Stimulated activated memory B cell treated with anti-CD40 and anti-IgM and Interleukin-4, amounts not matched to agents 10 μg/mL and 1 μg/mL and 100 μg/mL, for 72 hours (primary cell): ENCODE measurements at regions not wholly inside any gene's neighbourhood (a gene's known extent, or its start where the extent isn't known, plus 50 kb on each side); places are given as distances from the start of the nearest gene placed in this dataset.
A peak's percentile ranks its signal among the peaks of the same experiment; 100 is the strongest.

ENCODE experiments used
- ATAC-seq: fragments of 150-1000 bp; cut with Tn5 transposase; 2 replicates; pipeline ENCODE4 v1.10.0; 2021
- H3K27ac Mint-ChIP-seq: one replicate; pipeline ENCODE4 v1.8.0; 2022; ENCODE audit warnings: mild to moderate bottlenecking, mixed read lengths
- H3K27me3 Mint-ChIP-seq: one replicate; pipeline ENCODE4 v1.8.0; 2022; ENCODE audit warnings: mixed read lengths
- H3K36me3 Mint-ChIP-seq: one replicate; pipeline ENCODE4 v1.8.0; 2022; ENCODE audit warnings: mixed read lengths
- H3K4me1 Mint-ChIP-seq: one replicate; pipeline ENCODE4 v1.8.0; 2022; ENCODE audit warnings: mixed read lengths
- H3K4me3 Mint-ChIP-seq: one replicate; pipeline ENCODE4 v1.8.0; 2022; ENCODE audit warnings: mild to moderate bottlenecking, moderate library complexity, mixed read lengths
- H3K9me3 Mint-ChIP-seq: one replicate; pipeline ENCODE4 v1.8.0; 2022; ENCODE audit warnings: mixed read lengths

DNA sequence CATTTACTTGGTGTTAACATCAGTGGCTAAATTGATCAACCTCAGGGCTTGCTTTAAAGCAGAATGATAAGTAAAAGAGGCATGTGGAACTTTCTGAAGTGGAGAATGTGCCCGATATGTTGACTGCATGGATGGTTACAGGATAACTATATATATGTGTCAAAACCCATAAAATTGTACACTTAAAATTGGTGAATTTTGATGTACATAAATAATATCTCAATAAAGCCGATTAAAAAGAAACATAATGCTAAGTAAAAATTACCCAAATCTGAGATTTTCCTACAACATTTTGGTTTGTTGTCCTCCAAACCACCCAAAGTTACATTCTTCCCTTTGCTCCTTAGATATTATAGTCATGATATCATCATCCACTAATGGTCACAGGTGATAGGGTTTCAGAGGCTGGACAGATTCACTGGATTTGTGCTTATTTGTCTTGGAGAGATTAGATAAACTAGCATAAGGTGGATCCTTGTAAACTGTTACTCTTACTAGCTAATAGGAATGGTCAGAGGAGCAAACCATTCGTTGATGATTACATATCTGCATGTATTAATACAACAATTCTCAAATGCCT is 119.7 kb upstream of the RPS23 start:
- H3K4me3 Mint-ChIP-seq, result no peak overlapping the region
- no peaks in the 10 kb centered on the region for H3K9me3 Mint-ChIP-seq
- no peak for ATAC-seq
- no peak overlapping the region for H3K27ac Mint-ChIP-seq
- no peaks in the 10 kb centered on the region for H3K36me3 Mint-ChIP-seq
- no peaks in the 10 kb centered on the region for H3K27me3 Mint-ChIP-seq
- no peaks in the 10 kb centered on the region for H3K4me1 Mint-ChIP-seq

DNA sequence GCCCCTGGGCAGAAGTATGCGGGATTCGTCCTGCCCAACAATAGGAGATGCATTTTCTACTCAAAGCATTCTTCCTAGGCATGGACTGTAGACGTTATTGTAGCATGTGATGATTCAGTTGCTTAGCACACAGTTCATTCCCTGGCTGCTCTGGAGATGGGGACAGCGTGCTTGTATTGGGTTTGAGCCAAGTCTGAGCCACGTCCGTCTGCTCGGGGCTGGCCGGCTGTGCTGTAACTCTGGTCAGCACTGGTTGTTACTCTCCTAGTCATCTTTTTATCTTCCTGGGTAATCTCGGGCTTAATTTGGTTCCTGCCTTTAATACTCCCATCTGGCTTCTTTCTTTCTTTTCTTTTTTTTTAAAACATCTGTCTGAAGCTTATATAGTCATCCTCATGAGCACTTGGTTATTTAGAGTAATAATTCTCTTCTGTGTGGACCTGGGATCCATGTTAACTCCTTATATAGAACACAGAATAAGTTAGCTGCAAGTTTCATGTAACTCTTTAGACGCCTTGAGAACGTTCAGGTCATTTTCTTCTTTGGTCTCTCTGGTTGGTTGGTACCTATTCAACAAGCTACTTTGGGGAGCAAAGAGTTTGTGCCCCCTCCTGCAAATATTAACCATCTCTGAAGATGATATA is 118.8 kb upstream of the RPS23 start:
- Mint-ChIP-seq H3K36me3 (no peaks in the 10 kb centered on the region), H3K27me3 (peaks cover 7% of the 10 kb centered on the region), H3K4me3 (no peak overlapping the region), H3K9me3 (no peaks in the 10 kb centered on the region), H3K4me1 (no peaks in the 10 kb centered on the region), H3K27ac (no peak overlapping the region)
- ATAC-seq, result no peak

DNA sequence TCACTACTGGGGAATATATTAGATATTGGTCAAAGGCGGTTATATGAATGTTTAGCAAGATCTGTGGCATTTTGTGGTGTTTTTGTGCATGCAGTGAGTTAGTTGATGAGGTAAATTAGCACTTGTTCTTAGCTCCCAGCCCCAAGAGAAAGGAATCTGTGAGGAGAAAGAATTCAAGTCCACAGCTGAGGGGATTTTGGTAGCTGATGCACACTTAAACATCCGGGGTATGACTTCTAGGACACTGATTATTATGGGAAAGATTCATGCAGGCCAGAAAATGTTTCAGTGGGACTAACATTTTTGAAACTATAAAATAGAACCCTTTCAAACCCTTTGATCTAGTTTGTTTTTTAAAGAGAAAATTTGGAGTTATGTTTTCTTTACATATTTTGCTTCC is 118.2 kb upstream of the RPS23 start:
- Mint-ChIP-seq H3K27ac (no peak overlapping the region), H3K36me3 (no peaks in the 10 kb centered on the region), H3K27me3 (peaks cover 13% of the 10 kb centered on the region), H3K4me1 (no peaks in the 10 kb centered on the region), H3K9me3 (no peaks in the 10 kb centered on the region), H3K4me3 (no peak overlapping the region)
- ATAC-seq, result no peak

DNA sequence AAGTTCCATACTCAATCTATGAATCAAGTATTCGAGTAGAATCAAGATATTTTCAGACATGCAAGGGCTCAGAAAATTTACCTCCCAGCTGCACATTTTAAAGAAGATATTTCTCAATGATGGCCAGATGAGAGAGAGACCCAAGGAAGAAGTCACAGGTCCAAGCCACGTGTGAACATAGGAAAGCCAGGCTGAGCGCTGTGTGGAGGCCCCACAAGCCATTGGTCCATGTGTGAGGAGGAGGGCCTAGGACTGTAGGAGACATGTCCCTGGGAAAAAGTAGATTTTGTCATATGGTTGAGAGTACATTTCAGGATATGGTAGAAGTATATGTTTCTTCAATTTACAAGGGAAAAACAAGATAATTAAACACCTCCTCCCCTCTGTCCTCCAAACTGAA is 115.8 kb upstream of the RPS23 start:
- H3K9me3 Mint-ChIP-seq, result no peaks in the 10 kb centered on the region
- H3K36me3 Mint-ChIP-seq, result no peaks in the 10 kb centered on the region
- H3K4me3 Mint-ChIP-seq, result no peak overlapping the region
- ATAC-seq, result peak; percentile 50
- no peak overlapping the region for H3K27ac Mint-ChIP-seq
- no peaks in the 10 kb centered on the region for H3K4me1 Mint-ChIP-seq
- H3K27me3 Mint-ChIP-seq, result peaks cover 20% of the 10 kb centered on the region

DNA sequence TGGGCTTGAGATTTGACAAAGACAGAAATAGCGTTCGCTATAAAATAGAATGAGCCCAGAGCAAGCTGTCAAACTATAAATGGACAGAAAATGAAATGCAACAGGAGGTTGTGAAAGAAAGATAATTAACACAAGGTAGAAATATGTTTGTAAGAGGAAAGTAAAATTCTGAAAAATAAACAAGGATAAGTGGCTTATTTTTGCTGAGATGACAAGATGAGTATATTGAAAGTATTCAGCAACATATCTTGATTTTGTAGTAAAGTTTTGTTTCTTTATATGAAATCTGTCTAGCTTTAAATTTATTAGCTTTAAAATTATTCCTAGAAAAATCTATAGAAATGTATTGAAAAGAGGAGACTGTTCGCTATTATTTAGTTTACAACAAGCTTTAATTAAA is 111.9 kb upstream of the RPS23 start:
- no peaks in the 10 kb centered on the region for H3K36me3 Mint-ChIP-seq
- no peak overlapping the region for H3K27ac Mint-ChIP-seq
- H3K4me1 Mint-ChIP-seq, result no peaks in the 10 kb centered on the region
- no peaks in the 10 kb centered on the region for H3K9me3 Mint-ChIP-seq
- peaks cover 20% of the 10 kb centered on the region for H3K27me3 Mint-ChIP-seq
- H3K4me3 Mint-ChIP-seq, result no peak overlapping the region
- no peak for ATAC-seq

DNA sequence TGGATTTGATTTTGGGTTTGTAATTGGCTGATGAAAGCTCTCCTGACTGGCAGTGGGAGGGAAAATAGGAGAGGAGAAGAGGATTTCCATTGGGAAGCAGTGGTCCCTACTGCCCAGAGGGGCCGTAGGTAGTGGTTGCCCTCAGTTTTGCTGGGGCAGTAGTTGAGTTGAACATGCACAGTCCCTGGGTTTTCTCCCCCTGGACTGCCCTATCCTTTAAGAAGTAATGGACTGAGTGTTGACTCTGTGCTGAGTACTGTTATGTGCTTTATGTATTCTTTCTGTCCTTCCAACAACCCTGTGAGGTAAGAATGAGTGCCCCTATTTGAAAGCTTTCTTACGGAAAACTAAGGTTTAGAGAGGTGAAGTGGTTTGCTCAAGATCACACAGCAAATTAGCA is 111.2 kb upstream of the RPS23 start:
- no peak for ATAC-seq
- Mint-ChIP-seq H3K36me3 (no peaks in the 10 kb centered on the region), H3K27ac (no peak overlapping the region), H3K4me3 (no peak overlapping the region), H3K9me3 (no peaks in the 10 kb centered on the region), H3K4me1 (no peaks in the 10 kb centered on the region), H3K27me3 (peaks cover 20% of the 10 kb centered on the region)

DNA sequence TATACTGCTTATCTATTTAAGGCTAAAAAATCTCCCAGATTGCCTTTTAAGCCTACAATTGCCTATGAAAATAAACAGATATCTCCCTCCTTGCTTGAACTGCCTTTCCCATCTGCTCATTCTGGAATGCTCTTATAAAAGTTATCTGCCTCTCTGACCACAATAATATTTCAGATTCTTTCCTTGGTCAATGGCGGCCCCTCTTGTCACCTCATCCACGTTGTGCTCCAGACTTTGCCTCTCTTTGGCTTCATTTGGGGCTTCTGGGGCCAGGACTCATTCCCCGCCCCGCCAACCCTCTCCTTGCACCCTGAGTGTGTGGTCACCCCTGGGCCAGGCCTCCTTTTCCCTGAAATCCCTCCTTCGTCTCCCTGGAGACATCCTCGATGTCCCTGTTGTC is 110.0 kb upstream of the RPS23 start:
- ATAC-seq, result no peak
- H3K36me3 Mint-ChIP-seq, result no peaks in the 10 kb centered on the region
- H3K4me1 Mint-ChIP-seq, result no peaks in the 10 kb centered on the region
- no peaks in the 10 kb centered on the region for H3K9me3 Mint-ChIP-seq
- H3K4me3 Mint-ChIP-seq, result no peak overlapping the region
- H3K27me3 Mint-ChIP-seq, result peaks cover 20% of the 10 kb centered on the region
- H3K27ac Mint-ChIP-seq, result no peak overlapping the region

DNA sequence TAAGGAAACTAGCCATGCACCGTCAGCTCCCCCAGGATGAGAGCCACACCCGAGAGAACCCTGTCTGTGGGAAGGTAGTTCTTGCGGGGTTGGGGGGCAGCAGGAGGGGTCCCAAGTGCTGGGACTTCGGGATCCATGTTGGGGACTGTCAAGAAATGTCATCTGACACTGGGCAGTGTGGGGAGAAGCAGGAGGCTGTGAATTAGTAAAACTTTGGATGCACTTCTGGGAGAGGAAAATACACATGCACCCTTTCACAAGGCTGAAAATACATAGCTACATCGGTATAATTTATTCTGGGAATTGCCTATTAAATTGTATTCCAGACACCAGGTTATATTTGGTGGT is 109.6 kb upstream of the RPS23 start:
- Mint-ChIP-seq H3K4me3 (no peak overlapping the region), H3K9me3 (no peaks in the 10 kb centered on the region), H3K27ac (no peak overlapping the region), H3K36me3 (no peaks in the 10 kb centered on the region), H3K4me1 (no peaks in the 10 kb centered on the region), H3K27me3 (peaks cover 20% of the 10 kb centered on the region)
- no peak for ATAC-seq

DNA sequence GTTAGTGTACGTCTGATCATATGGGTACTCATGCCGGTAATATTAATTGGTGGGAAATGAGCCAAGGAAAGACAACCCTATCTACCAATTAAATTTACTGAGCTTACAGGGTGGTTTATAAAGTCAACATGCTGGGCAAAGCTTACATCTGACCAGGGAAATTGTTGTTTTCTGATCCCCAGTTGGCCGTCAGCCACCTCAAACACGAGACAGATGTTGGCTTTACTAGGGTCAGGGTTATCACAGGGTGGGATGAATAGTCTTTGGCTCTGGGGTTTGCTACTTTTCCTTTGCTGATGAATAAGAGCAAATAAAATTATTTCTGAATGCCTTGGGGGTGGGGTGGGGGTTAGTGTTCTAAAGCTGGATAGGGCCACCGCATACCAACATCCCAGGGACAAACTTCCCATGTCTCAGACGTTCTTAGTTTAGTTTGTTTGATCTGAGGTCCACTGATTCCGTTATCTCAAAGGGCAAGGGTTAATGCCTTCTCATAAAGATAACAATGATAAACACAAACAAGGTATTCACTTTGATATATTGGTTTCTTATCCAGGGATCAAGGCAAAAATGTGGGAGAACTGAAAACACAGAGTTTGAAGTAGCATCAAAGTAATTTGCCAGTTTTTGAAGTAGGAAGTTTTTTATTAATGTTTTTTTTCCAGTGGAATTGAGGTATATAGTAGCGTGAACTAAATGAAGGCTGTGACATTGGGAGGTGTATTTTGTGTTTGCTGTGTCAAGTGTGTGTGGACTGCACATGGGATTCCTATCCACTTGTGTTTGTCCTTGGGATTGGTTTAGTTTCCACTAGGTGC is 109.1 kb upstream of the RPS23 start:
- ATAC-seq, result no peak
- no peaks in the 10 kb centered on the region for H3K4me1 Mint-ChIP-seq
- no peak overlapping the region for H3K4me3 Mint-ChIP-seq
- H3K9me3 Mint-ChIP-seq, result no peaks in the 10 kb centered on the region
- H3K27ac Mint-ChIP-seq, result no peak overlapping the region
- H3K36me3 Mint-ChIP-seq, result no peaks in the 10 kb centered on the region
- peaks cover 15% of the 10 kb centered on the region for H3K27me3 Mint-ChIP-seq

DNA sequence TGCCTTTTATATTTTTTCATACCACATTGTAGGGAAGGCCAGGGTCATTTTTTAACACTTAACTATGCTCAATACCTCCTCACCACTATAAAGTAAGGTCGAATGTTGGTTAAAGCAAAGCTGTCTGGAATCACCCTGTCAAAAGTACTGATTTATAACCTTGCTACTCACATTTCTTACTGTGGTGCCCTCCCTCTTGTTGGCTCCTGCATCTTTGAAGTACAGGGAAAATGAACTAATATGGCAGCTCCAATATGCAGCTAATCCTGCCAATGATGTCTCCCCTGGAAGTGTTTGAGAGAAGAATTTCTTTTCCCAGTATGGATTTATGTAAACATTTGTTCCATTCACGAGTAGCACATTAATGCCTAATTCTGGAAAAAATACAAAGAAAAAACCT is 108.4 kb upstream of the RPS23 start:
- H3K4me1 Mint-ChIP-seq, result no peaks in the 10 kb centered on the region
- H3K27ac Mint-ChIP-seq, result no peak overlapping the region
- no peak overlapping the region for H3K4me3 Mint-ChIP-seq
- H3K9me3 Mint-ChIP-seq, result no peaks in the 10 kb centered on the region
- H3K36me3 Mint-ChIP-seq, result no peaks in the 10 kb centered on the region
- peaks cover 8% of the 10 kb centered on the region for H3K27me3 Mint-ChIP-seq
- no peak for ATAC-seq

DNA sequence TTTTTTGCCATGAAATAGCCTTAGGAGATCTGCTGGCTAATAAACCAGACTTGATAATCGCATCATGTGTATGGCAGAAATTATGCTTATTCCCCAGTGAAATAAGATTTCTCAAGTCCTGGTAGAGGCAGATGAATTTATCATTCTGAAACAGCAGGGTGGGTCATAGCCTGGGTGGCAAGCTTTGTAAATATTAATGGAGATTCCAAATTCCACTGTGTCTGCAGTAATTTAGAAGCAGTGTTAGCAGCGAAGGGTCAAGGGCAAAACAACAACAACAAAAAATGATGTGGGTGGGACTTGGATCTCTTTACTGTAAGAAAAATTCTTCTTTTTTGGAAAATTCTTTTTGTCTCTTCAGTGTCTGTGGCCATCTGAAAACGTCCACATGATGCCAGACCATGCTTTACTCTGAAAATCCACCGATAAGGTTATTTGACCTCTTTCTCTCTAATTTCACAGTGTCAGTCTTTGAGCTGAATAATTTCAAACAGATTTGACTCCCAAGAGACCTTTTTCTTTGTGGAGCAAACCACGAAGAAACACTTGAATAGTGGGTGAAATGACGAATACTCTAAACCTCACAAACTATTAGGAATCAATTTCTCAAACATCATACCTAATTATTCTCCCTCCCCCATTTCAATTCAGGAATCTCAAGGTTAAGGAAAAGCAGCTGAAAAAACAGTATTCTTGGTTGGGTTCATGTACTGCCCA is 106.0 kb upstream of the RPS23 start:
- ATAC-seq, result no peak
- Mint-ChIP-seq H3K4me3 (no peak overlapping the region), H3K27me3 (no peaks in the 10 kb centered on the region), H3K9me3 (peaks cover under 1% of the 10 kb centered on the region), H3K27ac (no peak overlapping the region), H3K36me3 (no peaks in the 10 kb centered on the region), H3K4me1 (no peaks in the 10 kb centered on the region)

DNA sequence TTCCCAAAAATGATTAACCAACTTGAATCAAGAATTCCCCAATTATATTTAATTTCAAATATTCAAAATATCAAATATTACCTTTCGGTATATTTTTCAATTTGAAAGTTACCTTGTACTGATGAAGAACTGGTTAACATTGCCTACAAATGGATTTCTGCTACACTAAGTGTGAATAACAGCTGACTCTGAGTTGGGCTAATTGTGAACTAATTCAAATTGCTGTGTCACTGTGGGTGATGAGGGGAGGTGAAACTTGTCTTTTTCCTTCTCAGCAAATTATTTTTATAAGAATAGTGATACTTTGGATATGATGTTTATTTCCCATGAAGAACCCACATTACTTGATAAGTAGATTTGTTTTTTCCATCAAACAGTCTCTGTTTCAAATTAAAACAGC is 103.4 kb upstream of the RPS23 start:
- Mint-ChIP-seq H3K4me1 (no peaks in the 10 kb centered on the region), H3K9me3 (peaks cover 3% of the 10 kb centered on the region), H3K27ac (no peak overlapping the region), H3K27me3 (no peaks in the 10 kb centered on the region), H3K4me3 (no peak overlapping the region), H3K36me3 (no peaks in the 10 kb centered on the region)
- no peak for ATAC-seq

DNA sequence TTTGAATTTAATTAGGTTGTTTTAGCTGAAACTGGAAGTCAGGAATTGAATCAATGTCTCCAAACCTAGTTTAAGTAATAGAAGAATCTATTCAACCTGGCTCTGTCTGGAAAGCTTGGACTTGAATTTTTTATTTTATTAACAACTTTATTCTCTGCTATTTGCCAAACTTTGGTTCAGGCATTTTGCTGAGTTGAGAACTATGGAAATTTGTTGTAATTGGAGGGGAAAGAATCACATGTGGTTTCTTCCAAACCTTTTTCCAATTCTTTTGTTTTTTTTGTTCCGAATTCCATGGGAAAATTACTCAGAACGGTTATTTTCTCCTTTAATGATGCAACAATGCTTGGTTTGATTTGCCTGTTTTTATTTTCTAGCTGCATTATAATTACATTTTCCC is 98.2 kb upstream of the RPS23 start:
- no peak overlapping the region for H3K27ac Mint-ChIP-seq
- no peak for ATAC-seq
- H3K4me3 Mint-ChIP-seq, result no peak overlapping the region
- peaks cover 6% of the 10 kb centered on the region for H3K9me3 Mint-ChIP-seq
- no peaks in the 10 kb centered on the region for H3K4me1 Mint-ChIP-seq
- no peaks in the 10 kb centered on the region for H3K27me3 Mint-ChIP-seq
- no peaks in the 10 kb centered on the region for H3K36me3 Mint-ChIP-seq

DNA sequence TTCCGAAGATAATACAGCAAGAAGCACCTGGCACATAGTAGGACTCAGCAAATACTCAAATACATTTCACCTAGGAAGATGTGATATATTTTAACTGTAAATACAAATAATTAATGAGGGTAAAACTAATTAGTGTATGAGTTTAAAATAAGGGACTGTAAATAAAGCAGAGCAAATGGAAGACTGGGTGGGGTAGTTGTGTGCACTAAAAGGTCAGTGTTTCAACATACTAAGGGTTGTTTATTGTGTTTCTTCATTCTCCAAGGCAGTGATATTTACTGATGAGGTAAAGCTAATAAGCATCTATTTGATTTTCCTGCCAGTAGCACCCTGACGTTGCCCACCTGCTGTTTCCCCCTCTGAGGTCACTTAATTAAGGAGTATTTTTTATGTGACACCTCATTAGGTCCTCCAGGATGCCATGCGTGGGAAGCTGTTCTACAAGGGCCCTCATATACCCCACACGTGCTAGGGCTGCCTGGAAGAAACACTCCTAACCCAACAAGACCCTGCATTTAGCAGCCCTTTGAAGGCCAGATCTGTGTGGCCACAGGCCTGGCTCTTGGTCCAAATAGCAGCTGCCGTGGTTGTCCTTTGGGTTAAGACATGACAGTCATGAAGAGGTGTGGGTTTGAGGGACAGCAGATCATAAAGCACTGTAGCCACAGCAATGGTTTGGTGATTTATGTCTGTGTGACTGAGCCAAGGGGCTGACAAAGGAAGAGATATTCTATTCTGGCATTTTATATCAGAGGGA is 97.5 kb upstream of the RPS23 start:
- Mint-ChIP-seq H3K4me1 (no peaks in the 10 kb centered on the region), H3K9me3 (peaks cover 6% of the 10 kb centered on the region), H3K36me3 (no peaks in the 10 kb centered on the region), H3K27me3 (no peaks in the 10 kb centered on the region), H3K4me3 (no peak overlapping the region), H3K27ac (no peak overlapping the region)
- ATAC-seq, result no peak

DNA sequence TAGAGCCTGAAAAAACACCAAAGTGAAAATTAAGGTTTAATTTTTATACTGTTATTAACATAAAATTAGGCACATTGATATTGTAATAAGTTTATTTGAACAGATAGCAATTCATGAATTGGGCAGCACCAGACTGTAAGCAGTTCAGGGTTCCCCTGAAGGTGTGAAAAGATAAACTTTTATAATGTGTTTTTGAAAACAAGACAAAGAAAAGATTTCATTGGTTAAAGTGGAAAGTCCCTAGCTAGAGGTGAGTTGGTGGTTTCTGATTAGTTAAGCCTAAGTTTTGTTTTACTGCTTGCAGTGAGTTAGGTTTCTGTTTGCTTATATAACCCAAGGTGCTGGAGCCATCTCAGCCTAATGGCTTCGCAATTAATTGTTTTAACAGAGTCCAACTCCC is 96.5 kb upstream of the RPS23 start:
- peaks cover 6% of the 10 kb centered on the region for H3K9me3 Mint-ChIP-seq
- no peak overlapping the region for H3K27ac Mint-ChIP-seq
- no peak for ATAC-seq
- no peaks in the 10 kb centered on the region for H3K4me1 Mint-ChIP-seq
- H3K4me3 Mint-ChIP-seq, result no peak overlapping the region
- no peaks in the 10 kb centered on the region for H3K36me3 Mint-ChIP-seq
- H3K27me3 Mint-ChIP-seq, result no peaks in the 10 kb centered on the region
